NCI-H2029 treated with DMSO at 0.1 percent for 48 hours (cell line): ENCODE measurements at regions not wholly inside any gene's neighbourhood (a gene's known extent, or its start where the extent isn't known, plus 50 kb on each side); places are given as distances from the start of the nearest gene placed in this dataset.
"Not testable (repeated sequence)": the region's sequence is repeated elsewhere in the genome, so short reads cannot be mapped to it uniquely, and the experiment has no call there.

ENCODE experiments used
- DNase-seq: peaks from one replicate; lab custom pipeline; 2025; lab: John Stamatoyannopoulos, UW

DNA sequence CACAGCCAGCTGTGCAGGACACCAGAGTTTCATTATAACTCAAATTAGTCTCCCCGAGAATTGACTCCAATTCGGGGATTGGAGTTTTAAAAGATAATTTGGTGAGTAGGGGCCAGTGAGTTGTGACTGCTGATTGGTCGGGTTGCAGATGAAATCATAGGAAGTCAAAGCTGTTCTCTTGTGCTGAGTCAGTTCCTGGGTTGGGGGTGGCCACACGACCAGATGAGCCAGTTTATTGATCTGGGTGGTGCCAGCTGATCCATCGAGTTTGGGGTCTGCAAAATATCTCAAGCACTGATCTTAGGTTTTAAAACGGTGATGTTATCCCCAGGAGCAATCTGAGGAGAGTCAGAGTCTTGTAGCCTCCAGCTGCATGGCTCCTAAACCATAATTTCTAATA is 82.7 kb upstream of the SLC66A3 start:
- DNase-seq: no peak

DNA sequence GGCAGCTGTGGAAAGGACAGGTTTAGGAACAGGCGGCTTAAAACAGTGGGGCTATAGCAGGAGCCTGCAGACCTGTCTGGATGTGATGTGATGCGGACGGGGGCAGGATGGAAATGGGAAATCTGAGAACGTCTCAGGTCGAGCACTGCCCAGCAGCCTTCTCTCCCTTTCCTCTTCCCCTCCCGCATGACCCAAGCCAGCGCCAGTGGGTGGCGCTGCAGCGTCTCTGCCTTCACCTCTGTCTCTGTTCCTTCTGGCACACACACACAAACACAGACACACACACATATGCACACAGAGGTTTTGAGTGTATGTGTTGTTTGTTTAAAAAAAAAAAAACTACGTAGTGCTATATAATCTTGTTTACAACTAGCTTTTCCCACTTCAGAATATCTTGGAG is 82.0 kb upstream of the SLC66A3 start:
- DNase-seq: peak; percentile 16

DNA sequence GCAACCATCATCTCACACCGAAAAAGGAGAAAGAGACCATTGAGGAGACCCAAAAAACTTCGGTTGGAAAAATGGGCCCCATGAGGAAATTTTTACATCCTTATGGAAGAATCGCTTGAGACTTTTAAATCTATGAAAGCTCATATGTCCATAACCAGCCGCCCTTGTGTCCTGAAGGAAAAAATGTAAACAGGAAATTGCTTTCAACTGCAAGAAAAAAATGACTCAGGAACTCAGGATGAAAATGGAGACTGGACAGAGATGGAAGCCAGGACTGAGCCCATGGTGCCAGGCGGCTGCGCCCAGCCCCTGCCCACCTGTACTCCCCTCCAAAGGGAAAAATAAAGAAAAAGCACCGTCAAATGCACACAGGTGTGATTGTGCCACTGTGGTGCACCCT is 81.5 kb upstream of the SLC66A3 start:
- DNase-seq: no peak

DNA sequence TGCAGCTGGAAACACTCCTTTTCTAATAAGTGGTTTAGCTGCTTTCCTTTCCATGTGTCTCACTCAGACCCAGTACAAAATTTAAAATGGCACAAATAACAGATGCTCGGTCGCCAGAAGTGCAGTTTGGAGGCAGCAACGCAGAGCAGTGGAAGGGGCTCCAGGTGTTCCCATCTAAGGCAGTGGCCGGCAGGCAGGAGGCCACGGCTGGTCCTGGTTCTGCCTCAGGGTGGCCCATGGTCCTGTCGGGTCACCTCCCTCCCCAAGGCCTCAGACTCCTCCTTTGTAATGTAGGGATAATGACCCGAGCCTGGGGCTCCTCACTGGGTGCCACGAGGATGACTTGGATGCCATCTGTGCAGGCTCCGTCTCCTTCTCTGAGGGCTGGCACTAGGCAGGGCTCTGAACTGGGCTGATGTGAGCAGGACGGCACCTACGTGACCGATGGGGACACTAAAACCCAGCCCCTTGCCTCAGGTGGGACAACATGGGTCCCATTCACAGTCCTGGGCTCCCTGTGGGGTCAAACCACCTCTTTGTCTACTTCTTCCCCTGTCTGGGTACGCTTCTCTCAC is 80.9 kb upstream of the SLC66A3 start:
- DNase-seq: no peak

DNA sequence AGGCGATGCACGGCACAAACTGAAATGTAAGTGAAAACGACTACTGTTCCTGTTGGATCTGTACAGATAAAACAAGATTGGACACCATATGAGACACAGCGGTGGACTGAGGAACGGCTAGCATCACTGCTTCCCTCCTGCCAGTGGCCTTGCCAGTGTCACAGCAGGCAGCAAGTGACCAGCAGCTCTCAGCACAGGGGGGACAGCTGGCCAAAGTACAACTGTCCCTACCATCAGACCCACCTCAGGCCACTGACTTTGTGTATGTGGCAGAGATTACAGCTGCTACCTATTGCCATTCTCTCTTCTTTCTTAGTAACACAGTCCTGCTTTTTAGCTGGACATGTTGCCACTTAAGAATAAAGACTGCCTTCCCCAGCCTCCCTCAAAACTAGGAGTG is 80.0 kb upstream of the SLC66A3 start:
- DNase-seq: no peak

DNA sequence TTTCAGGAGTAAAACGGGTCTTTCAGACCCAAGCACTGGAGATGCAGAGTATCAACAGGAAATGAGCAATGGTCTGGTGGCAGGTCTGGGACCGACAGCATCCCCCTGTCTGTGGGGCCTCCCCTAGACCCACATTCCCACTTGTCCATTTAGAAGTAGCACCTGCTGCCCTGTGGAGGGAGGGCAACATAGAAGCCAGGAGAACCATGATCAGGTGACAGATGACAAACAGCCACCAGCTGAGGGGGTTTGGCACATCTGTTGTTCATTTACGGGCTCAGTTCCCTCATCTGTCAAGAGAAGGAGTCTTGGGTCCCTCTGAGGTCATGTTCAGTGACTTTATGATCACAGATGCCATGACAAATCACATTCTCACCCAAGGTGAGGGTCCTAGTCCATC is 77.9 kb upstream of the SLC66A3 start:
- no peak for DNase-seq

DNA sequence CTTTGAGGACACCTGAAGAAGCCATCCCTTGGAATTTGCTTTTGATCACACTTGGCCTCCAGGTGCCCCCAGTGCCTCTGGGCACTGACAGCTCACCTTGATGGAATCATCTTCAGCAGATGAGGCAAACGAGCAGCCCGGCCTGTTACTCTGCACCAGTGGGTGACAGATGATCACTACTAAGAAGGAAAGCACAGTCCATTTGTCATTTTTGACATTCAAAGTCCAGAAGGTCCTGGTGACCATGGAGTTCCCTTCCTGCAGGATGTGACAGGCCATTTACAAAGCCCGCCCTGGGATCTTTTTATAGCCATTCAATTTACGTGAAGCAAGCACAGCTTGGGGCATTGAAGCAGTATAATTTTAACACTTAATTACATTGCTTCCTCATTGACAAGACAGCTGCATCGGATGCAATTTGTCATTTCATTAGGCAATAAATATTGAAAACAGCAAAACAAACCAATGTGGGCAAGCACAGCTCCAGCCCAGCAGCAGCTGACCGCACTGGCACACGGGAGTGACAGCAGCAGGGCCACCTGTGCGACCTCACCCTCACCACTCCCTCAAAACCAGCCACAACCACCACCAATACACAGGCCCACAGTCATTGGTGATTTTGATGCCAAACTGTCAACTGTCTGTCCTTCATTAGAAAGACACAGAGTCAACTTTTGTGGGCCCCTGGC is 76.0 kb upstream of the SLC66A3 start:
- DNase-seq: no peak

DNA sequence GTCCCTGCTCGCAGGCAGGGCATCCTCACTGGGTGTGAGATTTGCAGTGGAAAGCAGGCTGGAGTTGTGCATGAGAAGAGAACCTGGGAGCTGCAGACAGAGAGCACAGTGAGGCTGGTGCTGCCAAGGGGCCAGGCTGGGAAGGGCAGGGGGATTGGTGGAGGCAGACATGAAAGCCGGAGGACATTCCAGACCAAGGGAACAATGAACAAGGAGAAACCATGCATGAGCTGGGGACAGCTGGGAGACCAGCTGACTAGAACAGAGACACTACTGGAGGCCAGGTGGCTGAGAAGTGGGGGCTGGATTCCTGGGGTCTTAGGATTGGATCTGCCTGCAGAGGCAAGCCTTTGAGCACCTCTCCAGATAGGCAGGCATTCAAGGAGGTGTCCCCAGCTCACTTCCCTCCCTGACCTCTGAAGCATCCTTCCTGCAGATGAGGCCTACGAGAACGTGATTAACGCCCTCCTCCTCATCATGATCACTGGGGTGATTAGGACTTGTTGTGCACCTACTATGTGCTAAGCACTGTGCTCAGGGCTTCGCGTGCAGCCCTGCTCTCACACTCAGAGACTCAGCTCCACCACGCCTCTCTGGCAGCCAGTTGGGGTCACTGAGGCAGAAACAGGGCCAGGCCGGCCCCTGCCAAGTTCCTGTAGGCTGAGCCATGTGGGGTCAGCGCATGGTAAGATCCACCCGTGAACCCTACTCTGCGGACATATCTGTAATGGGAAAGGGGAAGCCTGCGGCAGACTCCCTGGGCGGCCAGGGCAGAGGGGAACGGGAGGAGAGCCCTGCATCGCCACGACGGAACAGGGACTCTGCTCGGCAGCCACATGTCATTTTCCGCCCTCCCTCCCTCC is 74.8 kb upstream of the SLC66A3 start:
- no peak for DNase-seq

DNA sequence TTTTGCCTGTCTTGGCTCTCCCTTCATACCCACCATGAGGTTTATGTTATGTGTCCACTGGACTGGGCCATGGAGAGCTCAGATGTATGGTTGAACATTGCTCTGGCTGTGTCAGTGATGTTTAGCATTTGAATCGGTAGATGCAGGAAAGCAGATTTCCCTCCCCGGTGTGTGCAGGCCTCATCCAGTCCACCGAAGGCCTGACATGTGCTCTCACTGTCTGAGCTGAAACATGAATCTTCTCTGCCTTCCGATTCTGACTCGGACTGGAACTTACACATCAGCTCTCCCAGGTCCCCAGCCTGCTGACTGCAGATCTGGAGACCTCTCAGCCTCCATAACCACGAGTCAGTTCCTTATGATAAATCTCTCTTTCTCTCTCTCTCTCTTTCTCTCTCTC is 72.4 kb upstream of the SLC66A3 start:
- DNase-seq: no peak

DNA sequence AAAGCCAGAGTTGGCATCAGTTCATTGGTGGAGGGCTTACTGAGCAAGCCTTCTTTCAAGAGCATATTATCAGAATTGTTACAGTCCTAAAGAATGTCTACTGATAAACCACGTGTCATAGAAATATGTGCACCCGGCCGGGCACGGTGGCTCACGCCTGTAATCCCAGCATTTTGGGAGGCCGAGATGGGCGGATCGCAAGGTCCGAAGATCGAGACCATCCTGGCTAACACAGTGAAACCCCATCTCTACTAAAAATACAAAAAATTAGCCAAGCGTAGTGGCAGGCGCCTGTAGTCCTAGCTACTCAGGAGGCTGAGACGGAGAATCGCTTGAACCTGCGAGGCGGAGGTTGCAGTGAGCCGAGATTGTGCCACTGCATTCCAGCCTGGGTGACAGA is 66.4 kb upstream of the SLC66A3 start:
- not testable (repeated sequence) for DNase-seq

DNA sequence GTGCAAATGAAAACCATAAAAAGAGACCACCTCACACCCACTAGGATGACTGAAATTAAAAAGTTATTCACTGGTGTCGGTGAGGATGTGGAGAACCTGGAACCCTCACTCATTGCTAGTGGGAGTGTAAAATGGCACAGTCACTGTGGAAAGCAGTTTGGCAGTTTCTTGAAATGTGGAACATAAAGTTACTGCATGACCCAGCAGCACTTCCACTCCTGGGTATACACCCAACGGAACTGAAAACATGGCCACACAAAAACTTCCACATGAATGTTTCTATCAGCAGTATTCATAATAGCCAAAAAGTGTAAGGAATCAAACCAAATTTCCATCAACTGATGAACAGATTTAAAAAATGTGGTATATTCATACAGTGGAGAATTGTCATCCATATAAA is 65.1 kb upstream of the SLC66A3 start:
- no peak for DNase-seq

DNA sequence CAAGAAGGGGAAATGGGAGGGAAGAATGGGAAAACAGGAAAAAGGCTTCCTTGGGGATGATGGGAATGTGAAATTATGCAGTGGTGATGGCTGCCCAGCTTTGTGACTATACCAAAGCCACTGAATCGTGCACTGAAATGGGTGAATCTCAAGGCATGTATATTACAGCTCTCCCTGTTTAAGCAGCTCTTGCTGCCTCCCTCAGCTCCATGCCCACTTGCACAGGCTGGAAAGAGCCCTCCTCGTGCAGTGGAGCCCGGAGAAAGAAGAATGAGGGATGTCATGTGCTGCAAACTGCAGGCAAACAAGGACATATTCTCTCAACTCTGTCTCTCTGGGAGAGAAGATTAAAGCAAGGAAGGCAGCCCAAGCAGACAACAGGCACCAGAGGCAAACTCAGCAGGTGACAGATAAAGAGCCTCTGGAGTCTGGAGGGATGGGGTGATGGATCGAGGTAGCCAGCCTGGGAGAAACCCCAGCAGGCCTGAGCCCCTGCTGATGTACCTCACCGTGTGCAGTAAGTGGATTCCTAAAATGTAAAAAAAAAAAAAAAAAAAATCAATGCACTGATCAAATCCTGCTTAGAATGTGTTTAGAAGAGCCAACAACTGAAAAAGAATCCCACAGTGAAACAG is 62.4 kb upstream of the SLC66A3 start:
- no peak for DNase-seq

DNA sequence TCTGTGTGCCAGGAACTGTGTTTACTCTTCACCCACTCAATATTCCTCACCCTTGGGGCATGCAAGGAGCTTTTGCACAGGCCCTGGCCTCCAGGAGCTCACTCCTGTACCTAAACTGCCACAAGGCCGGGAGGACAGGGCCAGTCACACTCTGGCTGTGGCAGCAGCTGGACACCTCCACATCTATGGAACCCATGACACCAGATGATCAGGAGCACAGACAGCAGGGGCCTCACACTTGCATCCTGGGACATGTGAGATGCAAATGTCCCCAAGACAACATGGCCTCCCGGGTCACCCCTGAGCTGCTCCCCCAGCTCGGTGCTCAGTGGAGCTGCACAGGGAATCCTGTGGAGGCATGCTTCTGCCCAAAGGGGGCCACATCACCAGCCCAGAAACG is 61.8 kb upstream of the SLC66A3 start:
- DNase-seq: no peak

DNA sequence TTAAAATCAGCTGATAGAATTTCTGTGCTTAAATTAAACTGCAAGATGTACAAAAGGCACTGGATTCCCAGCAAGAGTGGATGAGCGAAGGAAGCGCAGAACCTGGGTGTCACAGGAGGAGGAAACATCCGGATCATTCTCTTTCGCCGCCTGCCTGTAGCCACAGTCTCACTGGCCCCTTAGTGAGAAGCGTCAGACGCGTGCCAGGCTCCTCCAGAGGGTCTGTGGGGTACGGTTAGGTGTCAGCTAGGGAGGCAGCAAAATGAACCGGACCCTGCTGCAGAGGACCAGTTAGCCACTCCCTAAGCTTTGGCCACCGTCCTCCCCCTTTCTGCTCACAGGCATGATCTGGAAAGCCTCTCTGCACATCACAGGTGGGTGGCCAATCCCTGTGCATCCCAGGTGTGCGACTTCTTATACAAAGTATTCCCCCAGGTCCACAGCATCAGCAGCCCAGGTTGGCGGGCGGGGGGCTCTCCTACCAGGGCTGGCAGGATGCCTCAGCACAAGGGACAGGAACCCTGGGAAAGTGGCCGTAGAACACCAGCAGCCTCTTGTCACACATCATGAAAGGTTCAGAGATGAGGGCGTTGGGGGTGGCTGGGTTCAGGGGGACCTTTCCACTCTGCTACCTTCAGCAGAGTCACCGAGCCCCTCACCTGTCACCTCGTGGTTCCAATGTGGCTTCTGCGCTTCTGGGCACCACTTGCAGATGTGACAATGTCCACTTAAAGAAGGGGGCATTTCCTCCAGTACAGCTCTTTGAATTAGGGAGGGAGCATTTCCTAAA is 61.1 kb upstream of the SLC66A3 start:
- no peak for DNase-seq

DNA sequence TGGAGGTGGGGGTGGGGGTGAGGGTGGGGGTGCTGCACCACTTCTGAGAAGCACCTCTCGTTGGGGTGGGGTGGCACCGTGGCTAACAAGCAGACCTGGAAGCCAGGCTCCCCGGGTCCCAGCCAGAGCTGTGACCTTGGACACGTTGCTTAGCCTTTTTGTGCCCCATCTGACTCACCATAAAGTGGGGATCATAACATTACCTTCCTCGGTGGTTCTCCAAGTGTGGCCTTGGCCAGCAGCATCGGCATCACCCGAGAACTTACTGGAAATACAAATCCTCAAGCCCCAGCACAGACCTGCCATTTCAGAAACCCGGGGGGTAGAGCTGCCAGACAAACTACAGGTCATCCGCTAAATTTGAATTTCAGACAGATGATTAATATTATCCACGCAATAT is 58.7 kb upstream of the SLC66A3 start:
- DNase-seq: no peak

DNA sequence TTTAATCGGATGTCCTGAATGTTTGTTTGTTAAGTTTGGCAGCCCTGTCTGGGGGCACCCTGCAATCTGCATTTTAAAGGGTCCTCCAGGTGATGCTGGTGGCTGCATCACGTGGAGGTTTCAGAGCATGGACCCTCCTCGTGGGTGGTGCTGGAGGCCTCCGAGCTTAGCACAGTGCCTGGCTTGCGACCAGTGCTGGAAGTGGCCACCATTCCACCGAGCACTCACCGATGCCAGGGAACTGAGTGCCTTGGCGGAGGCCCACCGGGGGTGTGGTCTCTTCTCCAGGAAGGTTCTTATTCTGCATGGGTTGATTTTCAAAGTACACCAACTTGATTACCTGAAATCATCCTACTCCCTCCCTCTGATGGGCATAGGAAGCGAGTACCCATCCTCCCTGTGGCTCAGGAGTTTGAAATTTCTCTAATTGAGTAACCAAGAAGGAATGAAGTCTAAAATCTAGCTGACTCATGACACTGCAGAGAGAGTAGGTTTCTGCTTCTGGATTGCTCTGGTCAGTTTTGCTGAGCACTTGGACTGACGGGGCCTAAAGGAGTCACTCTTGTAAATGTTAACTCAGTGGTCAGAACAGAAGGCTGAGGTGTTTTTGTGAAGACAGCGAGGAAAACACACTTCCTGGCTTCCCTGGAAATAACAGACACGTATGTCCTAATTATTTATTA is 58.1 kb upstream of the SLC66A3 start:
- DNase-seq: peak; percentile 19

DNA sequence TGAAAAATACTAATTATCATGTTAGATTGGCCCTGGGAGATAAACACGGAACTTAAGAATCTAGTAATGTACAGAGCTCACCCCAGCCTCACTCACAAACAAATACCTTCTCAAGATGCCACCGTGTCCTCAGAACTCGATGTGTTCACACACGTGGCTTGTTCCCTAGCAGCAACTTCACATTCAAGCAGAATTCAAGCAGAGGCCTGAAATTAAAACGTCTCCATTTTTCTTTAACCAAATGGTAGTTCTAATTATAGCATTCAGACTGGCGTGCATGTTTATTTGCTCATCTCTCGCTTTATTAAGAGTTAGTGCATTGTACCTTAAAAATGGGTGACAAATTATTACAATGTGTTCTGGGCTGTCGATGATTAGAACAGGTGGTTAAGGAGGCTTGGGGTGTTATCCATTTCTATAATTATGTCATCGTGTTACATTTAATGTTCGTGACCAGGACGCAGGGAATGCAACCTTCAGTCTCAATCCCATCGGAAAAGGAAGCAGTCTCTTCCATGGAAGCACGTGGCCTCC is 57.3 kb upstream of the SLC66A3 start:
- DNase-seq: no peak

DNA sequence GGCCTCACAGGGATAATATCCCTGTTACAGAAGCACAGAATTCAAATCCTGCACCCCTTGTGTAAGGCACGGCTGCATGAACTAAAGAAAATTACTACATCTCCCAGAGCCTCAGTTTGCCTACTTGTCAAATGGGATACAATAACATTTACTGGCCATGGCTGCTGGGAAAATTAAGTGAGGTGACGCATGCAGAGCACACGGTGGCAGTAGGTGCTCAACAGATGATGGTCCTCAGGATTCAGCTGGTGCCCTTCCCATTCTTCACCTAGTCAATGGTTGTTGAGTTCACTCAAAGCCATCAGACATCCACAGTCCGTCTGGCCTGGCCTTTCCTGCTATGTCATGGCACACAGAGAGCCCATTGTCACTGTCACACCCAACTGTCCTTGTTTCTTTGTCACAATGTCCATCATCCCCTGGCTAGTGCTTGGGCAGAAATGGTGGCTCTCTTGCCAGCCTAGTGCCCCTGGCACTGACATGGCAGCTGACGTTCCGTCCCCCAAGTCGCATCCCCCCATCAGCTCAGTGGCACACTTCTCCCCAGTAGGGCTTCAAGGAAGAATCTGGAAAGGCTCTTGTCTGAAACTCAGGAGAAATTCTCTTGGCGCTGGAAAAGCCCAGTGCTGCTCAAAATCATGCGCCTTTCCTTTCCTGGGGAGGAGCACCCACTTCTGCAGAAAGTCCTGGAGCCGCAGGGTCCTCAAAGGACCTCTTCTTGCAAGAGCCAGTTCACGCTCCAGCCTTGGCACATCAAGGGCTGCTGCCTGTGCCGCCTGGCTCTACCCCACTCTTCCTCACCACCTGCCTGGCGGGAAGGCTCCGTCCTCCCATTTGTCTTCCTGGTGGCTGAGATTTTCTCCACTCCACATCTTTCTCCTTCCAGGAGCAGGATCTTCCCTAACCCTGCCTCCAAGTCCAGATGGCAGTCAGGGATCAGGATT is 55.9 kb upstream of the SLC66A3 start:
- no peak for DNase-seq

DNA sequence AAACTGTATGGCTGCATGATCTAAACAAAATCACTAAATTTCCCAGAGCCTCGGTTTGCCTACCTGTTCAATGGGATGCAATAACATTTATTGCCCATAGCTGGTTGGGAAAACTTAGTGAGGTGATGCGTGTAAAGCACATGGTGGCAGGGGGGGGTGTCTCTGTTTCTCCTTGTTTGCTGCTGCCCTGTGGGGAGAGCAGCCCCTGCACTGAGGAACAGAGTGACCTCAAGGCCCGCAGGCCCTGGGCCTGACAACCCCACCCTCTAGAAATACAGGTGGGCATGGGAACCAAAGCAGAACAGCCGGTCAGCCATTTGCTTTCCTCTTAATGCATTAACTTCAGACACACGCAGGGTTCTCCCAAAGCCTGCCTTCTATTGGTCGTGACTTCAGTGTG is 55.1 kb upstream of the SLC66A3 start:
- DNase-seq: no peak

DNA sequence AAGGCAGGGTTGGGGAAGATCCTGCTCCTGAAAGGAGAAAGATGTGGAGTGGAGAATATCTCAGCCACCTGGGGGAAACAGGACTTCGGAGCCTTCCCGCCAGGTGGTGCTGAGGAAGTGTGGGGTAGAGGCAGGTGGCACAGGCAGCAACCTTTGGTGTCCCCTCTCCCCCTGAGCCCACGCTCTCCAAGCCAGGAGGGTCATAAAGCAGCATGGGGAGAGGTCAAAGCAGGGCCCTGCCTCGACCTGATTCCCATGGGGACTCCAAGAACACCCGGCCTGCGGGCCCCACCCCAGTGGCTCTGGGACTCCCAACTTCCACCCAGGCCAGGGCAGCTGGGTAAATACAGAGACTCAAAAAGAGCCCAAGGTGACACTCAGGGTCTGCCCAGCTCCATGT is 54.3 kb upstream of the SLC66A3 start:
- DNase-seq: no peak
